ENCODE measurements at regions not wholly inside any gene's neighbourhood (a gene's known extent, or its start where the extent isn't known, plus 50 kb on each side); places are given as distances from the start of the nearest gene placed in this dataset.

GRCh38 chr3:68306571-68306970 is 625.8 kb downstream of the TAFA4 start:
- no peak for DNase-seq (ENCODE audit: low read depth)

DNA sequence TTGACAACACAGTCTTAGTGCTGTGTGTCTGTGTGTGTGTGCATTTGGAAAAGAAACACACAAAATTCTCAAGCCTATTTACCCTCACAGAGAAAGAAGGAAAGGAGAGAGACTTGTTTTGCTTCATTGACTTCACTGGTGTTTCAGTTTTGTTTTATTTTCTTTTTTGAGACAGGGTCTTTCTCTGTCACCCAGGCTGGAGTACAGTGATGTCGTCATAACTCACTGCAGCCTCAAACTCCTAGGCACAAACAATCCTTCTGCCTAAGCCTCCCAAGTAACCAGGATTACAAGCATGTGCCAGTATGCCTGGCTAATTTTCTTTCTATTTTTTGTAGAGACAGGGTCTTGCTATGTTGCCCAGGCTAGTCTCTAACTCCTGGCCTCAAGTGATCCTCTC is 636.9 kb downstream of the TAFA4 start:
- no peak for DNase-seq (ENCODE audit: low read depth)

GRCh38 chr3:68290333-68290732 is 635.9 kb upstream of the SUCLG2 start:
- DNase-seq (ENCODE audit: low read depth): no peak

- DNase-seq (ENCODE audit: low read depth): no peak
These were observed 633.7 kb upstream of the SUCLG2 start for GRCh38 chr3:68288085-68288484.

DNA sequence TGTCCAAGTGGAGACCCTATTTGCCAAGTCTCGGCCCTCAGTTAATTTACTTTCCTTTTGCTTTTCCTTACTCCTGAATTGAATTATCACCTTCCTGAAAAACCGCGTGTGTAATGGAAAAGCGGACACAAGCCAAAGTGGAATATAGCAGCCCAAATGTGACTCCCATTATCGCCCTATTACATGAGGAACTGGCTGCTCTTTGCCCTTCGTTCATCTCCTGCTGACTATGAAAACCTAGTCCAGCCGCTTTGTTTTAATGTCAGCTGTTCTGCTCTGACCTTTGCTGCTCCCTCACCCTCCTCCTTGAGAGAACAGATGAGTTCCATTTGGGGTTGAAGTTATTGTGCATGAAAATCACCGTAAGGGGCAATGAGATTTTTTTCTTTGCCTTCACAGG is 632.7 kb upstream of the SUCLG2 start:
- no peak for DNase-seq (ENCODE audit: low read depth)

- DNase-seq (ENCODE audit: low read depth): no peak
These were observed 619.9 kb upstream of the SUCLG2 start for GRCh38 chr3:68274286-68274685.

DNA sequence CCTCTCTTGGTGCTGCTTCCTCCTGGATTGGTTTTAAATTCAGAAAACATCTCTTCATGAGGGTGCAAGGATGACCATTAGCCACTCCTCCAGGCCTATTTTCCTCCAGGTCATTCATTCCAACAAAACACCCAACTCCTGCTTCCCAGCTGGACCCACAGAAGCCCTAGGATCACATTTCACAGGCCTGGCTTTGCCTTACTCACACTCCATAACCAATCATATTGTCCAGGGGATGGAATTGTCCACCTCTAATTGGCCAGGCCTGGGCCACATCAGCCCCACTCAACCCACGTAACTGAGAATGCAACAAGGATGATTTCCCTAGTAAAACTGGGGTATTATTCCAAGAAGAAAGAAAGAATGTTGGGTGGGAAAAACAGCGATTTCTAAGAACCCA is 616.7 kb upstream of the SUCLG2 start:
- no peak for DNase-seq (ENCODE audit: low read depth)

DNA sequence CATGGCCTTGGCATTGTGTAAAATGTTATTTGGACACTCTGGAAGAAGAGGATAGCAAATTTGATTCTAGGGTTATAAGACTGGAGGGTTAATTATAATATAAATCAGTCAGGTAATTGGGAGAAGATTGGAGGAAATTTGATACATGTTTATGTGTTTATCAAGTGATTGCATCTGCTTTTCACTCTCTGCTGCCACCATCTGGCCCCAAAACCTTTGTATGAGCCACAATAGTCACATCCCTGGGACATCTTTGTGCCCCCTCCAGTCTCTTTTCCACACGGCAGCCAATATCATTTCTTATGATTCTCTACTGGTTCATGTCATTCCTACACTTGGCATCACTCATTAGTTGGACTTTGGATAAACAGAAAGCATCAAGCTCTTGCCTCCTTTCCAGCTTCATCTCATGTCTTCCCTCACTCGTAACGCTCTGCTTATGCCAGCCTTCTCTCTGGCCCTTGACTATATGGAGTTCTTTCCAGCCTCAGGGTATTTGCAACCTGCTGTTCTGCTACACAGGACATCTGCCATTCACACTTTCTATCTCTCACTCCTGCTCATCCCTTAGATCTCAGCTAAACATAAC is 602.3 kb upstream of the SUCLG2 start:
- DNase-seq (ENCODE audit: low read depth): no peak

GRCh38 chr3:68249265-68249664 is 594.9 kb upstream of the SUCLG2 start:
- no peak for DNase-seq (ENCODE audit: low read depth)

GRCh38 chr3:68242606-68243005 is 588.2 kb upstream of the SUCLG2 start:
- DNase-seq (ENCODE audit: low read depth): no peak

DNA sequence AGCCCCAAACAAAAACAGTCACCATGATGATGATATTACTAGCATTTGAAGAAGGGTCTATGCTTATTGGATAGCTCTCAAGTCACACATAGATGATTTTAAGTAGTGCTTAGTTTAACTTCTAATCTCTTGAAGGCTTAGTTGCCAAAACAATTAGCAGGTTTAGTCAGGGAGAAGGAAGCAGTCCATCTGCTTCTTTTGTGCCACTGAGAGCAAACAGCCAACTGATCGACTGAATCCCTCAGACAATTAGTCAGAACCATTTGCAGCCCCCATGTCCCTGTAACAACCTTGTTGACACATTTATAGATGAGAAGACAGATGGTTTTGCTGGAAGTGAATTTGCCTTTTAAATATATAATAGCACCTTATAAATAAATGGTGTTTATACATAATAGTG is 585.1 kb upstream of the SUCLG2 start:
- DNase-seq (ENCODE audit: low read depth): no peak

DNA sequence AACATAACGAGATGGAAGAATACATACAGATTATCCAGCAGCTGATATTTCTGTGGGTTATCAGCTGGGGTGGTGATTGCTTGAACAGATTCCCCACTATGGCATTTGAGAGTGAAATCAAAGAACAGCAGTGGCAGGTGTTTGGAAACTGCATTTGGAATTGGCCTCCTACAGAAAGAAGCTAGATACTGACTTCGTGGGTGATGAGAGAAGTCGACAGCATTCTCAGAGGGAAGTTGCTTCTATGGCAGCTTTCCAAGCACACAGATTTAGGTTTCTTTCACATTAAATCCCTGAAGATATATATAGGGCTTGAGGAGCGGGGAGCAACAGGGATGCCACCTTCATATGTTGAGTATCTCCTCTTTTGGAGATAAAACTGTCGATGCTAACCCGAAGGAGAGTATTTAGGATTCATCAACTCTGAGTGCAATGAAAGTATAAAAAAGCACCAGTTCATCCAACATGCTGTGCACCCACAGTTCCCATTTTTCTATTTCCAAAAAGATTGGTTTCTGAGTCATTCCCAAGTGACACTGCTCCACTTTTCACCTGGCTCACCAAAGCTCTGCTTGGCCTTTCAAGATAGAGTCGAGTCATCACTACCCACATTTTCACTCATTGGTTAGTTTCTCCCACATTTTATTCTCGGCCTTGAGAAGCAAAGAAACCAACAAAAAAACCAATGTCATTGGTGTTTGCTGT is 579.8 kb upstream of the SUCLG2 start:
- DNase-seq (ENCODE audit: low read depth): no peak

DNA sequence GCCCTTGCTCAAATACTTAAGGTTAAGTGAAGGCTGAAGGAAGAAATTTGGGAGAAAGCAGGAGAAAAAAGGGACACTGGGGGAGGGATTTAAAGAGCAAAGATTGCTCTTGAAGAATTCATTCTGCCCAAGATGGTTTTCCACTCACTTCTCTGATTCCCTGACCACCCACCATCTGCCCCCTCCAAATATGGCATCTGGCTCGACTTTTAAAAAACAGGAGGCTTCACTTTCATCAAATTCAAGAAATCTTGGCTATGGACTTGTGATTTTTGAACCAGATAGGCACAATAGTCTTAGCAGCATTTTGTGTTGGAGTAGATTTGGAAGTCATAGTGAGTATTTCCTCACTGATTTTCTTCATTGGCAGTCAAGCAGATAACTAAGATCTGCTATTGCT is 574.4 kb upstream of the SUCLG2 start:
- no peak for DNase-seq (ENCODE audit: low read depth)

- no peak for DNase-seq (ENCODE audit: low read depth)
These were observed 566.4 kb upstream of the SUCLG2 start for GRCh38 chr3:68220832-68221231.

DNA sequence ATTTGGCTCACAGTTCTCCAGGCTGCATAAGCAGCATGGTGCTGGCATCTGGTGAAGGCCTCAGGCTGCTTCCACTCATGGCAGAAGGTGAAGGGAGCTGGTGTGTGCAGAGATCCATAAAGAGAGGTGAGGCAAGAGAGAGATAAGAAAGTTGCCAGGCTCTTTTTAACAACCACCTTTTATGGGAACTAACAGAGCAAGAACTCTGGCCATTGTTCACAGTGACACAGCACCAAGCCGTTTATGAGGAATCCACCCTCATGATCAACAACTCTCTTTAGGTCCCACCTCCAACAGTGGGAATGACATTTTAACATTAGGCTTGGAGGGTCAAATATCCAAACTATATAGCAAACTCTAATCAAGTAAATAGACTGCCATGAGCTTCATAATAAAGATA is 557.2 kb upstream of the SUCLG2 start:
- DNase-seq (ENCODE audit: low read depth): no peak

- DNase-seq (ENCODE audit: low read depth): no peak
These were observed 556.2 kb upstream of the SUCLG2 start for GRCh38 chr3:68210635-68211034.

DNA sequence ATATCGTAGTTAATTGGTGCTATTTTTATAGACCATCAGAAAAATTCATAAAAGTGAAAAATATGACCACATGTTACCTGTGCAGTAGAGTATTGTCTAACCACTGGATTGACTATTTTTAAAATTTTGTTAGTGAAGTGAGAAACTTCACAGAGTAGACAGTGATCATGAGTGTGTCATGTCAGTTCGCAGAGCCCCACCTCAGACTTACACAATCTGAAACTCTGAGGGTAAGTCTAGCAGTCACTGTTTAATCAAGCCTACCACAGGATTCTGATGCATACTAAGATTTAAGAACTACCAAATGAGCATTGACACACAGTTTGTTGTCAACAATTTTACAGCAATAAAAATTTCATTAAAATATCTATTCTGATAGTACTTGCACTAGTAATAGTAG is 552.9 kb upstream of the SUCLG2 start:
- no peak for DNase-seq (ENCODE audit: low read depth)

GRCh38 chr3:68206524-68207117 is 552.2 kb upstream of the SUCLG2 start:
- DNase-seq (ENCODE audit: low read depth): no peak

DNA sequence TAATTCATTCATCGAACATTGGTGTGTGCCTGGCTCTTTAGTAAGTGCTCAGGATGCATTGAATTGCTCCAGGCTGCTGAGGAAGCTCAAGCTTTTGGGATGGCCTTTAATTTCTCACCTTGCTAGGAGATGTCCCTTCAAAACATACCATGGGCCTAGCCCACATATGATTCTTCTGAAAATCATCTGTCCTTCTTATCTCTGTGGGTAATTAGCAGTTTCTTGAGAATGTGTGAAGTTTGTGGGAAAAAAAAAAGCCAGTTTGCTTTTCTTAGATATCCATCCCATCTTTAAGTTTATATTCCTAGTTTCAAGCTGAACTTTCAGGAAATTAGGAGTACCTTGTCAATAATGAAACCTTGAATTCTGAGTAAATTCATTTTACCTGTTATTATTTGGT is 532.3 kb upstream of the SUCLG2 start:
- no peak for DNase-seq (ENCODE audit: low read depth)

DNA sequence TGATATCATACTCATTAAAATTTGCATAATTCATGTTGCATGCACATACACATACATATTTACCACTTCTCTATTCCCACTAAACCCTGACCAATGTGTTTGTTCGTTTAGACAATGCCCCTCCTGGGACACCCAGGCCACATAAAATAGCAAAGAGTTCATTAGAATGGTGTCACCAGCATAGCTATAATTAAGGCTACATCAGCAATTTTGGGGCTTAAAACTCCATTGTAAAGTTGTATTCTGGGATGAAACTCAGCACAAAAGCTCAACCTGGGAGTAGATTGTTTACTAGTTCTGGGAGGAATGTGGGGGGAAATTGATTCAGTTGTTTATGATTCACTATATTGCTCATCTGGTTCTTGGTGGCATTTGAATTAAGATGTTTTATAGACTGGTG is 522.2 kb upstream of the SUCLG2 start:
- DNase-seq (ENCODE audit: low read depth): no peak

GRCh38 chr3:68173012-68173634 is 518.7 kb upstream of the SUCLG2 start:
- no peak for DNase-seq (ENCODE audit: low read depth)

- no peak for DNase-seq (ENCODE audit: low read depth)
These were observed 517.6 kb upstream of the SUCLG2 start for GRCh38 chr3:68172039-68172438.

DNA sequence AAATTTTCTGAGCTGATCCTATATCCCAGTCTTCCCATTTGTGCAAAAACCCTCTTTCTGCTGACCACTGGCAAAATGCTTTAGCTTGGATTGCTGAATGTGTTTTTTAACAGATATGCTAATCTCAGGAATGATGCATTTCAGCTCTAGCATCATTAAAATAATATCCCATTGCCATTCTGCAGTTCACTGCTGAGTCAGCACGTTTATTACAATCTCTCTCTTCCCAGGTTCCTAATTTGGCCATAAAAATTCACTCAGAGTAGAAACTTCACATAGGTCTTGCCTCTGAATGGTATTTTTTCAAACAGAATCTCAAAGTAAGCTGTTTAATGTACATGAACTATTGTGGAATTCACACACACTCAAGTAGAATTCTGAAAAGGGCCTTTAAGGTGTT is 509.6 kb upstream of the SUCLG2 start:
- no peak for DNase-seq (ENCODE audit: low read depth)

Measured in stimulated activated CD8-positive, alpha-beta memory T cell treated with anti-CD3 and anti-CD28 coated beads, Interleukin-4, amount 100 ng/mL, for 24 hours (primary cell).